Nucleus accumbens (tissue), 56 donors: ENCODE measurements at regions not wholly inside any gene's neighbourhood (a gene's known extent, or its start where the extent isn't known, plus 50 kb on each side); places are given as distances from the start of the nearest gene placed in this dataset.

Source experiments
- DNase-seq, 56 donors: peaks; one replicate each; lab custom pipeline; 2025; lab: John Stamatoyannopoulos, UW

DNA sequence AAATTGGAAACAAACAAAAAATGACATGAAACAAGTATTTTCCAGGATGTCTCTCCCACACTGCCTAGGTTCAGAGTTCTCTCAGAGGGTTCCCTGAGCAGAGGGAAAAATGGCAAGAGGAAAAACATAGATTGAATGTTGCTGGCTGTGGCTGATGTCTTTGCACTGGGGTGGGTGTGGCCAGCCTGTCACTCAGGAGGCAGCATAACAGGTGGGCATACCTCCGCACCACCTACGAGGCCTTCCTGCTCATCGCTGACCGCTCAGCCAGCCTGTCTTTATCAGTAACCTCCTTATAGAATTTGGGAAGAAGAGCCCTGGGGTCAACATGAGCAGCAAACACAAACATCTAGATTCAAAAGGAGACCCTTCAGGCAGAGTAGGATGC, 216.6 kb upstream of the UMPS start:
- no peak for DNase-seq

DNA sequence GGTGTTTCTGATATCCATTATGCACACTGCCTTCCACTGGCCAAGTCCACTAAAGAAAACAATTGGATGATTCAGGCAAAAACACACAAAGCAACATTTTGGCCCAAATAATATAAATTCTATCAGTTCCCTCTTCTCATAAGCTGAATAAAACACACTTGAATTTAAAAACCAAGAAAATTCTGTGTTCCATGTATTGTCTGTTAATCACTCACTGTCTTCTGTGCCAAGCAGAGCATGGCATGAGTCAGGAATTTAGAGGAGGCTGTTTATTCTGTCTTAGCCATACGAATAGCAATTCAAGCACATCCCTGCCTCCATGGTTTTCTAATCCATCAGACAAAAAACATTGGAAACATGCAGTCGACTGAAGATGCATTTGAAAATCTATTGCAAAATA, 215.6 kb upstream of the UMPS start:
- DNase-seq, result peak in 2 of 56 donors; percentile 17 to 32

DNA sequence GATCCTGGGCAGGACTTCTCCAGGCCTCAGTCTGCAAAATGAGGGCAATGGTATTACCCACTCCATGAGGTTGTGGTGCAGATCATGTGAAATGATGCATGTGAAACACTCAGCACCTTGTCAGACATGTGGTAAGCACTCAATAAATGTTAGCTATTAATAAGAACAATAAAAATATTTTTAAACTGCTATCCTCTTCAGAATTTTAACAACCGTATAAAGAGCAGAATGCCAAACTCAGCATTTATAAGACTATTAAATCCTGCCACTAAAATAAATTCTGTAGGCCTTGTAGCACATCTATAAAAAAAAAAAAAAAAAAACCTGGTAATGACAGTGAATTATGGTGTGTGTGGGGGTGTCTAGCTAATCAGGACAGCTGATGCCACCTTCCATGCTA, 213.9 kb upstream of the UMPS start:
- DNase-seq, result peak in 1 of 56 donors; percentile 6

DNA sequence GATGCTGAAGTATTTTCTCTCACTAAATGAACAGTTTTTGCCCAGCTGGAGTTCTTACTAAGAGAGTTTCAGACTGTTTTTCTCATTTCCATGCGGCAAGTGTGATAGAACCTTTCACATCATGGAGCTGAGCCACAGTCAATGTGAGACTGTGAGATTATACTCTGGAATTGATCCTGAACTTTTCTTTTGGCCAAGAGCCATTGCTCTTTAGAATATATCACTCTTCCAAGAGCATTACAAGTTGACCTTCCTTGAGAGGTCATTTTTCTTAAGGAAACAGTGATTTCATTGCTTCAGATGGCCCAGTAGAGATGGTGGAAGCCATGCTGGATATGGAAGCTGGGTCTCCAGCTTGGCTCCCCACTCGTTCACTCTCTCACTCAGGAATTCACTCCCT, 212.9 kb upstream of the UMPS start:
- no peak for DNase-seq

DNA sequence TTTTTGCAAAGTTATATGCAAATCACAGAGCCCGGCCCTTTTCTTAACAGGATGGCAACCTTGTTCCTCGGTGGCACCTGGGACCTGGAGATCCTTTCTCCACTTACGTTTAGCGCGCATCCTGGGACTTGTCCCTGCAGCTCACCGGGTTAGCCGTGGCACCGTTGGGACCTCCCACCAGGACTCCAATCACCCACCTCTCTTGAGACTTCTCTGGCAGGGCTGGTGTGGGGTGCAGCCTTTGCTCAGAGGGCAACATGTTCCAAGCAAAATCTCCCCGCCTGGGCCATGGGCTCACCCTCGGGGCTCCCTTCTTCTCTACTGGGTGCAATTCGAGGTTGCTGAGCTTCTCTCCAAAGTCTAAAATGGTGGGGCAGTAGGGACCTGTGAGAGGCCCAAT, 211.9 kb upstream of the UMPS start:
- DNase-seq, result no peak

DNA sequence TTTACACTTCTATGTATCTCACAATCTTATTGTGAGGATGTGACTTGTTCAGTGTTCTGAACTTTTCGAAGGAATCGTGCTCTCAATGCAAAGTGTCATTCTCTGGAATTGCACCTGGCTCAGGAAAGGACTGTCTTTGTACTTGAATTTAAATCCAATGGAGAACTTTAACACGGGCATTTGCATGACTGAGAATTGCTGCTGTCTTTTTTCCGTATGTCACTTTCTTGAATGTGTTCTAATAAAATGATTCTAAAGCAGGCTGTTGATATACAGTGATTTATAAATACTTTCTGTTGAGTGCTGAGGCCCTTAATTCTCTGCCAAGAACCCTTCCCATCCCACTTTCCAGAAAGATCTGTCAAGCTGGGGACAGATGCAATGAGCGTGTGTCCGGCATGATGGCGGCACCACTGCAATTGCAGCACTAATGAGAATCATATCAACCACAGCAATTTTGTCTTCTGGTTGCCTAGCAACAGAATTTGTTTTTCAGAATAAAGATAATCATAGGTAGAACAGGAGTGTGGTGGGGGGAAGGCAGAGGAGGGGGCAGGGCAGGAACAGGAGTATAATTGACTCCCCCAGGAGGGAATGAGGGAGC, 210.6 kb upstream of the UMPS start:
- DNase-seq, result peak in 1 of 56 donors; percentile 16

DNA sequence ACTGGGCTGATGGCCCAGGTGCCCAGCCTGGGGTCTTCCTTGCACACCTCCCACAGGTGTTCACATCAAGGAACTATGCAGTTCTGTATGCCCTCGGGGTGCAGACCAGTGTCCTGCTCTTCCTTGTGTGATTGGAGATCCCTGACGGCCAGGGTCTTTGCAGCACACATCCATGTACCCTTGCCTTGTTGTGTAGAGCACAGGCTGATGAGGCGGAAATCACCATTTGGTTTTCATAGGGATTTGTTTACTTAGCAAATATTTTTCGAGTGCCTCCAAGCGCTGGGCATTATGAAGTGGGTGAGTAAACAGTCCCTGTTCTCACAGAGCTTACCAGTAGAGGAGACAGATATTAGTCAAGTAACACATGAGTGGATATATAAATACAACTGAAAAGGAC, 209.3 kb upstream of the UMPS start:
- DNase-seq, result no peak

DNA sequence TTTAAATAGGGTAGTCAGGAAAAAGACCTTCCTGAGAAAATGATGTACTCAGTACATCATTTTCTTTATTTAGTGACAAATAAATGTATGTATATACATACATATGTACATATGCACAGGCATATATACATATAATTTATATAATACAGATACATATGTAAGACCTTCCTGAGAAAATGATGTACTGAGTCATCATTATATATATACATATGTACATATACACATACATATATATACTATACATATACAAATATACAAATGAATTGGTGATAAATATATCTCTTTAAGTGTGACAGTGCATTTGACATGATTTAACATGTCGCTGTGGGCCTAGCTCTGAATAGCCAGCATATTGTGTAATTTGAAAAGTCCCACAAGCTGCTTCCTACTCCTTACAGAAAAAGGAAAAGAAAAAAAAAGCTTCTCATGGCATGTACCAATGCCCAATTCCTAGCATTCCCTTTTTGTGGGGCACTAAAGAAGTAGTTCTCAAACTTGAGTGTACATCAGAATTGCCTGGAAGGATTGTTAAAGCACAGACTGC, 208.1 kb upstream of the UMPS start:
- no peak for DNase-seq

DNA sequence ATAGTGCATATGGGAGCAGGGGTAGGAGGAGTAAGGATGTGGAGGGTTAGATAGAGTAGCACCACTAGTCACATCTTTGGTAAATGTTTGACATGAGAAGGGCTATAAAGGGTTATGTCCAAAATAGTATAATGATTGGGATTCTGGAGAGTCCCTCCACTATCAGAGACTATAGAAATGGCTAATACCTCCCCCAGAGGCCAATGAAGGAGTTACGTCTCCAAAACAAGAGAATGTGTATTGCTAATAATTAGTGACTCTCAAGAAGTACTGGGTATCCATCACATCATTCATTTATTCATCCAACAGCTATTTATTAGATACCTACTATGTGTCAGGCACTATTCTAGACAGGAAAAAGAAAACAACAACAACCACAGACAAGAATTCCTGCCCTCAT, 203.7 kb upstream of the UMPS start:
- no peak for DNase-seq

DNA sequence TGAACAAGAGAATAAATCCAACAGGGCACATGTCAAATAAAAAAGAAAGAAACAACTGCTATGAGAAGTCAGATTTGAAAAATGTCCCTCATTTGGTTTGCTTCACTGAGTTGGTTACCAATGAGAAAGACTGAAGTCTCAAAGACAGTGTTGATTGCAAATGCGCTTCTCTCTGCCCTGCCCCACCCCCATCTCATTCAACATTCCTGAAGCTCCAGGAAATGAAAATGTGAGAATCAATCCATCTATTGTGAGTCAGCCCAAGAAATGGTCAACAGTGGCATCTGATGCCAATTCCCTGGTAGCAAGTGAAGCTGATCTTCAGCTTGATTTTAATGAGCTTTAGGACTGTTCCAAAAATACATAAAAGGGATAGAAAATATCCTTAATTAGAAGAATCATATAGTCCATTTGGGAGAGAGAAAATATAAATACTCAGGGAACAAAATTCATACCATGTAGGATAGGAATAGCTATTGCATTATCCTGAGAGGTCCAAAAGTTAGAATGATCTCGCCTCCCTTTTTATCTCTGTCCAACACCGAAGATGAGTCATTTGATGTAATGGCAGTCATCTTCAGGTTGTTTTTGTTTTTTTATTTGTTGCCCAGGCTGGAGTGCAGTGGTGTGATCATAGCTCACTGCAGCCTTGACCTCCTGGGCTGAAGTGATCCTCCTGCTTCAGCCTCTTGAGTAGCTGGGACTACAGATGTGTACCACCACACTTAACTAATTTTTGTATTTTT, 200.3 kb upstream of the UMPS start:
- peak in 26 of 56 donors; percentile 4 to 68 (median 22) for DNase-seq

DNA sequence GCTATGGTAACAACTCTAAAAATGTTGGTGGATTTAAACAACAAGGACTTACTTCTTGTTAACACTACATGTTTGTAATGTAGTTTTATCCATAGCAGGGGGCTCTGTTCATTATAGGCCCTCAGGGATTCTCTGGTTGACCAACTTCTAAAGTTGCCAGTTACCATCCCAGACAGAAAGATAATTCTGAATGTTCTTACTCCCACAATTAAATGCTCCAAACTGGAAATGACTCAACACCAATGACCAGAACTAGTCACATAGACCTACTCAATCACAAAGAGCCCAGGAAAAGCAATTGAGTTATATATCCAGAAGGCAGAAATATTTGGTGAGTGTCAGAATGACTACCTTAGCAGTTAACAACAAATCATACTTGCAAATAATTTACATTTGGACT, 199.3 kb upstream of the UMPS start:
- DNase-seq, result no peak

DNA sequence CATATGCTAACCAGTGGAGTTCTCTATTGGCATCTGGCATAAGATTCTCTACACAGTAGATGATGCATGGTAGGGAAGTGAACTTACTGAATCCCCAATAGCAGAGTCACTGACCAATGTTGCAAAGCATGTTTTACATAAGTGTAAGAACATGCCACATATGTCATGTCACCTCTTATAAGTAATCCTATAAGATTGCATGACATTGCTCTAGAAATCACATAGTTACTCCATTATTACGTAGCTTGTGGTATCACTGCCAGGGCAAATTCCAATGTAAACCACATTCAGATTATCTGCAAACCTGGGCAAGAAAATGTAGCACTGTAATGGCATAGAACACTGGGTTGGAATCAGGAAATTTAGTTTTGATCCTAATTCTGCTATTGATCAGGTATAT, 198.2 kb upstream of the UMPS start:
- DNase-seq, result no peak

DNA sequence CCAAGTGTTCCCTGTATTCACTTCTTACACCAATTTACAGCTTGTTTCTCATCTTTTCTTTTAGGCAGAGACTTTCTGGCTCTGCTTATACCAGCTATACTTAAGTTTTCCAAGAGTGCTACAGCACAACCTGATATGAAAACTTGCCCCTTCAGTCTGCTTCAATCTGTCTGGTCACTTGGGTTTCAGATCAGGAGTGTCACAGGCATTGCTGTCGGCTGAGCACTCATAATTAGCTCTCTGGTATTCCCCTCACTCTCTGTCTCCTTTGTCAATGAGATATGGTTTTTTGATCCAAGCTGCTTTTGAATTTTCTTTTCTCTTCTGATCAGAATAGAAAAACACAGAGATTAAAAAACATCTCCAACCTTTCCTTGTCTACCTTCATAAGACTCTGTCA, 194.9 kb upstream of the UMPS start:
- DNase-seq, result no peak

DNA sequence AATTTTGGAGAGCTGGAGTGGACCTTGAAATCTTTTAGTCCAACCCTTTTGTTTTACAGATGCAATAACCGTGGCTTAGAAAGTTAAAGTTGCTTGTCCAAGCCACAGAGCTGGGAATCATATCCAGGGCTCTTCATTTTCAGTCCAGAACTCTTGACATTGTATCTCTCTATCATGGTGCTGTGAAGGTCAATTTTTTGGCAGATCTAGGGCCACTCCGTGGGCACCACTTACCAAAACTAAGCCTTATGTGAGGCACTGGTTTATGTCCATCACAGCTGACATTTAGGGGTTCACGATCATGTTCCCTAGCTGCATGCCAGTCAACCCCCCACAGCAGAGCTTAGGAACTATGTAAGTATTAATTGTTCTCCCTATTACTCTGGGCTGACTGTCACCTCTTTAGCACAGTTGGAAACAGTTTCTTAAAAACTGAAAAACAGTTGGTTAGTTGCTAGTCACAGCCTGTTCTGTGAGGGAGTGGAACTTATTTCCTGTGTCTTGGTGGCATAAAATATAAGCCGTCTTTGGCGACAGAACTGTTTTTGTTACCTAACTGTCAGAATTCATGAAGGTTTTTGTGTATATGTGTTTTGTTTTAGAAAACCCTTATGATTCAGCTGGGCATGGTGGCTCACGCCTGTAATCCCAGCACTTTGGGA, 189.6 kb upstream of the UMPS start:
- DNase-seq, result no peak

DNA sequence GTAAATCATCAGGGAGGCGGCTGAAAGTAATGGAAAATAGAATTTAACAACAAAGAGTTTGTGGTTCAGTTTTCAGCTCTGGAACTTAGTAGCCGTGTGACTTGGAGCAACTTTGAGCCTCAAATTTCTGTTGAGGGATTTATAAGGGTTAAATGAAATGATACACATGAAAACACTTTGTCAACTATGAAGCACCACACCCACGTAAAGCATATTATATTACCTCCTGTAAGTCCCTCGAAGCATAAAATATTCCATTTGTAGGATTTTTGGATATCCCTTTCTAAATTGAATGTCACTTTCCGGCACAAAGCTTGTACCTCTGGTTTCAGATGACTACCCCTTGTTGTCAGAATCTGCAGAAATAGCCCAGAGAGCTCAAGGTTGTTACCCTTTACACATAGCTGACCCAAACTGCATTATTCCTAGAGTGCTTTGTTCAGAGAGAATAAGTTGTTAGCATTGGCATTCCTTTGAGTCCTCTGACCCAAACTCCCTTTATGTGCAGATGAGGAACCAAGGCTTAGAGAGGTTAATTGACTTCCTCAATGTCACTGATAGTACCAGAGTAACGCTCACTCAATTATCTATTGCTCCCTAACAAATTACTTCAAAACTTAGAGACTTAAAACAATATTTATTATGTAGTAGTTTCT, 187.9 kb upstream of the UMPS start:
- no peak for DNase-seq

DNA sequence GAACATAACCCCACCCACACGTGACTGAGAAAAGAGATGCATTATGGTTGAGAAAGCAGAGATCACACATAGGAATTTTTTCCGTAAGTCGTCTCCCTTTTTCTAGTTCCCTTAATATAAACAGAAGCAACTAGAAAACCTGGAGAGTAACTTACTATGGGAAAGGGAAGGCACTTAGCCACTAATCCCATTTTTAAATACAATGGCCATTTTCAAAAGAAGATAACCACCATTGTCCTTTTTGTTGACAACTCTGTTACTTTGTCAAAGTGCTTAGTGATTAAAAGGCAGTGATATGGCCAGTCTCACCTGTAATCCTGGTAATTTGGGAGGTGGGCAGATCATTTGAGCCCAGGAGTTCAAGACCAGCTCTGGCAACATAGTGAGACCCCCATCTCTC, 184.4 kb upstream of the UMPS start:
- DNase-seq, result no peak

DNA sequence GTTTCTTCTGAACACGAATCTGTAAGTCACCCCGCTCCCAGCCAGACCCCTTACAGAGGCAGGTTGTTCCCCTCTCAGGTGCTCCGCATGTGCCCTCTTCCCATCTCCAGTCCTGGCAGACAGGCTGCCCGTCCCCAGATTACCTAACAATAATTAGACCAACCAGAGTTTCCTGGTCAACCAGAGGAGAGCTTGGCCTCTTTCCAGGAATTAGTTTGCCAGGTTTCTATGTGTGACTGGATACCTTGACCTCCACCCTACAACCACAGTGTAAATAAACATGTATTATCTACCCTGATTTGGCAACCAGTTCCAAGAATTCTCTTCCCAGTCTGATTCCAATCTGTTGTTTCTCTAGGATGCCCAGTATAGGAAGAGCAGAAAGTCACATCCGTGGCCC, 178.0 kb upstream of the UMPS start:
- no peak for DNase-seq

DNA sequence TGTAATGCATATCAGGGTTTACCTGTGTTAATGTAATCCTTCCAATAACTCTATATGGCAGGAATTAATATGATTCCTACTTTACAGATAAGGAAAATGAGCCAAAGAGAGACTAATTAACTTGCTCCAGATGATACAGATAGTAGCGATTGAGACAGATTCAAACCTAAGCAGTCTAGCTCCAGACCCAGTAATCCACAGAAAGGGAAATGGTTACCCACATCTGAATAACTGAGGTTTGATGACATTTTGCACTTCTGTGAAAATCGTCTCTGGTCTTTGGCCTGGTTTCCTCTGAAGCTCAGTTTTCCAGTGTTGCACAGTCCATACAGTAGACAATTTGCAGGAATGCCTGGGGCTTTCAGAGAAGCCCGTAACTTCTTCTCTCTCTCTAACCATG, 177.1 kb upstream of the UMPS start:
- DNase-seq, result no peak

DNA sequence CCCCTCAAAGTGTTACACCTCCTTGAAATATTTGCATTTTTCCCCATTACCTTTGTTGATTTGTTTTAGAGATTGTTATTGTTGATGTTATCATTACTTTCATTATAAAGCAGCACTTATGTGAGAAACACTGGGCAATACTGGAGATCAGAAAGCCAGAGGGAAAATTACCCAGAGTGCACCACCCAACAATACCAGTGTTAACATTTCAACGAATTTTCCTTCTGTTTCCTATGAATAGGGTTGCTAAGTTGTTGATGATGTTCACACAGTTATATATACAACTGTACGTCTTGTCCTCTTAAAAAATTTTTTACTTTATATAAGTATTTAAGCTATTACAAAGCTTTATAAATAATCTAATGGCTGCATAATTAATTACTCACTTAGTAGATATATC, 173.6 kb upstream of the UMPS start:
- no peak for DNase-seq

DNA sequence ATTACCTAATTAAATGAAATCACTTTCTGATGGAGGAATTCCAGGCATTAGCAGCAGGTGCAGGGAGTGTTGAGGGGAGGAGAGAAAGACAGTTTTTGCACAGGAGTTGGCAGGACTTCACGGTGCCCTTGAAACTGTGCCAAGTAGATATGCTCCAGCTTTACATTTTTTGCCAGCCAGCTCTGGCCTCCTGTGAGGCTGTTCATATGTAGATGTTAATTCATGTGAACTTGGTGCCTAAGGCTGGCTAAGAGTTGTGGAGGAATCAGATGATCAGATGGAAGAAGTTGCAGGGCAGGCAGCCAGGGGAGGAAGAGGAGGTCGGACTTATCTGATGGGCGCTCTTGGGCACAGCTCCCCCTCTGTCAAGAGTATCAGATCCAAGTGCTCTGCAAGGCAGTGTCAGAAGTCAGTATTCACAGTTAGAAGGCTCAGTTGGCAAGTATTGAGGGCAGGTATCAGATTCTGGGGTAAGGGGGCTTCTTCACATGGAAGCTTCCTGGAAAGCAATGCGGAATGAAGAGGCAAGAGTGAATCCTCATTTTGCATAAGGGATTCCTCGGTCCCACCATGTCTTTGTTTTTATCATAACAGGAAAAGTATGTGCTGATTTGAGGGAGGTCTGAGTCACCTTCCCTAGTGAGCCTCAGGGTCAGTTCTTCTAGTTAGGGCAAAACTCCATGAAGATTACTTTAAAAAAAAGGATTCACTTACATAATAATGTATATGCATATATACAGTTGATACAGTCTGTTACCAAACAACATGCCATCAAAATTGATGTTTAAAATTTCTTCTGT, 172.6 kb upstream of the UMPS start:
- peak in 1 of 56 donors; percentile 9 for DNase-seq
